ENCODE measurements at regions not wholly inside any gene's neighbourhood (a gene's known extent, or its start where the extent isn't known, plus 50 kb on each side); places are given as distances from the start of the nearest gene placed in this dataset.

GRCh38 chr16:86922311-86922710, 344.0 kb downstream of the FOXL1 start:
- Histone ChIP-seq H3K27ac (no peak overlapping the region), H3K9me3 (no peaks in the 10 kb centered on the region), H3K4me1 (ENCODE audit: control insufficient read depth in 1 of 2, low read depth in 2 of 2) (peaks cover 0 to 7% of the 10 kb centered on the region in 2 donors), H3K36me3 (no peaks in the 10 kb centered on the region), H3K4me3 (no peak overlapping the region), H3K27me3 (replicated peaks; ENCODE audit: insufficient read depth) (no peaks in the 10 kb centered on the region)
- ATAC-seq (ENCODE audit: insufficient number of reproducible peaks, low FRiP score, low read depth) (no peak), DNase-seq (ENCODE audit: low spot score) (no peak)
- no peak for TF ChIP-seq CTCF (IDR thresholded peaks at IDR 0.05)

DNA sequence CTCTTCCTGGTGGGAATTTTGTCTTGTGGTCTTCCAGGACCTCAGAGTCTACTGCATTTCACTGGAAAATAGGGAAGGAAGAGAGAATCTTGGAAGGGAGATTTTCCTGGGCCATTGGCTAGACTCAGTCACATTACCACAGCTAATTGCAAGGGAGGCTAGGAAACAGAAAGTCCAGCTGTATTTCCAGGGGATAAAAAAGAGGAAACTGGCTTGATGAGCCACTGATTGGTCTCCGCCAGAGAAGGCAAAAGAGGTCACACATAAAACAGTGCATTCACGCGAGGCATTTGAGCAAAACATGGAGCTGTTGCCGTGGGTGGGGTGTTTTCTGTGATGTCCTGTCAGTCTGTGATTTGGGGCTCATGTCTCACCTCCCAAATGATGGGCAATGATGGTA, 345.3 kb downstream of the FOXL1 start:
- DNase-seq (ENCODE audit: low spot score) (no peak), ATAC-seq (ENCODE audit: insufficient number of reproducible peaks, low FRiP score, low read depth) (no peak)
- H3K4me3 ChIP-seq, result no peak overlapping the region
- H3K27me3 ChIP-seq (replicated peaks; ENCODE audit: insufficient read depth), result no peaks in the 10 kb centered on the region
- H3K9me3 ChIP-seq, result no peaks in the 10 kb centered on the region
- no peaks in the 10 kb centered on the region for H3K36me3 ChIP-seq
- TF ChIP-seq CTCF (IDR thresholded peaks at IDR 0.05), result no peak
- peaks cover 0 to 10% of the 10 kb centered on the region in 2 donors for H3K4me1 ChIP-seq (ENCODE audit: control insufficient read depth in 1 of 2, low read depth in 2 of 2)
- no peak overlapping the region for H3K27ac ChIP-seq

DNA sequence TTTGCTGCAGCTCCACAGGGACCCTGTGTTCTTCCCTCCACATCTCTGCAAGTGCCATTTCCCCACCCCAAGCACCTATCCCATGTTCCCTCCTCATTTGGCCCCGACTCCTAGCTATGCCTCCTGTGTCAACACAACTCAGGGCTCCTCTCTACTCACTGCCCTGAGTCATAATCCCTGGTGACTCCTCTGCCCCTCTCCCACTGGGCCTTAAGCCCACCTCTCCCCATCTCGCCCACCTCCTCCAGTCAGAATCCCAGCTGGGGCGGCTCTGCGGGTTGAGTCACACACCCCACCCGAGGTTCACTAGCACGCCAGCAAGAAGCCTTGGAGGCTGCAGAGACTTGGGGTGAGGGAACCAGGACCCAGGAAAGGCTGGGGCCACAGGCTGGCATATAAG, 346.2 kb downstream of the FOXL1 start:
- TF ChIP-seq CTCF (IDR thresholded peaks at IDR 0.05), result no peak
- H3K27me3 ChIP-seq (replicated peaks; ENCODE audit: insufficient read depth), result no peaks in the 10 kb centered on the region
- H3K27ac ChIP-seq, result no peak overlapping the region
- peaks cover 2 to 19% of the 10 kb centered on the region in 2 donors for H3K4me1 ChIP-seq (ENCODE audit: control insufficient read depth in 1 of 2, low read depth in 2 of 2)
- no peak for DNase-seq (ENCODE audit: low spot score)
- H3K4me3 ChIP-seq, result no peak overlapping the region
- no peak for ATAC-seq (ENCODE audit: insufficient number of reproducible peaks, low FRiP score, low read depth)
- no peaks in the 10 kb centered on the region for H3K36me3 ChIP-seq
- no peaks in the 10 kb centered on the region for H3K9me3 ChIP-seq

GRCh38 chr16:86925067-86925791, 346.9 kb downstream of the FOXL1 start:
- H3K27me3 ChIP-seq (replicated peaks; ENCODE audit: insufficient read depth), result no peaks in the 10 kb centered on the region
- no peak for ATAC-seq (ENCODE audit: insufficient number of reproducible peaks, low FRiP score, low read depth)

More at GRCh38 chr16:86925067-86925791, 346.9 kb downstream of the FOXL1 start:
- Histone ChIP-seq H3K4me1 (ENCODE audit: control insufficient read depth in 1 of 2, low read depth in 2 of 2) (peaks cover 7 to 25% of the 10 kb centered on the region in 2 donors), H3K4me3 (no peak overlapping the region), H3K9me3 (no peaks in the 10 kb centered on the region), H3K36me3 (no peaks in the 10 kb centered on the region), H3K27ac (no peak overlapping the region)
- DNase-seq (ENCODE audit: low spot score), result no peak
- TF ChIP-seq CTCF (IDR thresholded peaks at IDR 0.05), result no peak

Measured in thoracic aorta (tissue), 2 donors.